Hepatic stellate cell (primary cell): ENCODE measurements at regions not wholly inside any gene's neighbourhood (a gene's known extent, or its start where the extent isn't known, plus 50 kb on each side); places are given as distances from the start of the nearest gene placed in this dataset.
"Not testable (repeated sequence)": the region's sequence is repeated elsewhere in the genome, so short reads cannot be mapped to it uniquely, and the experiment has no call there.

Source experiments
- DNase-seq: peaks from one replicate; pipeline ENCODE4 v3.0.0; 2011; ENCODE audit warnings: low spot score

- no peak for DNase-seq
Observed at GRCh38 chr1:25021591-25022215, 91.6 kb upstream of the RUNX3 start.

GRCh38 chr1:25020851-25021590 lies 90.9 kb upstream of the RUNX3 start:
- no peak for DNase-seq

GRCh38 chr1:25020173-25020845 lies 90.2 kb upstream of the RUNX3 start:
- no peak for DNase-seq

DNA sequence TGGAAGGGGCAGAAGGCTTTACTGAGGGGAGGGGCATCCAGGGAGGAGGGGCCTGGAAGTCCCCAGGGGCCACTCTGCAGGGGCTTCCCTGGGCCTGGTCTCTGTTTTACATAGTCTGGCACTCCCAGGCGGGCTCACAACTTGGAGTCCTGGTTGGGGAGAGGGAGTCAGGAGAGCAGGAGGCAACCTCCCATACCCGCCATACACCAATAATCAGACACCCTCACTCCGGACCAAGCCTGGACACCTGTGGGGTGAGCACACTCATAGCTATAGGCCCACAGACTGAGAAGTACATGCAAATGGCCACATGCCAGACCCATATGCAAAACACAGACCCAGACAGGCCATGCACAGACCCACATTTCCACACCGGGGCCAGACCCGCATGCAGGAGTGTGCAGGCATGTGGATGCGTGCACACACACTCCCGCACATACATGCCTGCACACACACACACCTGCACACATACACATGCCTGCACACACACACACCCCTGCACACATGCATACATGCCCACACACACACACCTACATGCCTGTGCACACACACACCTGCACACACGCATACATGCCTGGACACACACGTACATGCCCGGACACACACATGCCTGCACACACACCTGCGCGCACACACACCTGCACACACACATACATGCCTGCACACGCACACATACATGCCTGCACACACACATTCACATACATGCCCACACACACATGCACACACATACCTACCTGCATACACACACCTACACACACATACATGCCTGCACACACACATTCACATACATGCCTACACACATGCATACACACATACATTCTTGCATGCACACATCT lies 89.5 kb upstream of the RUNX3 start:
- DNase-seq = no peak

- DNase-seq = no peak
Observed at GRCh38 chr1:25018943-25019336, 88.9 kb upstream of the RUNX3 start.

- DNase-seq = no peak
Observed at GRCh38 chr1:25018110-25018735, 88.1 kb upstream of the RUNX3 start.

DNA sequence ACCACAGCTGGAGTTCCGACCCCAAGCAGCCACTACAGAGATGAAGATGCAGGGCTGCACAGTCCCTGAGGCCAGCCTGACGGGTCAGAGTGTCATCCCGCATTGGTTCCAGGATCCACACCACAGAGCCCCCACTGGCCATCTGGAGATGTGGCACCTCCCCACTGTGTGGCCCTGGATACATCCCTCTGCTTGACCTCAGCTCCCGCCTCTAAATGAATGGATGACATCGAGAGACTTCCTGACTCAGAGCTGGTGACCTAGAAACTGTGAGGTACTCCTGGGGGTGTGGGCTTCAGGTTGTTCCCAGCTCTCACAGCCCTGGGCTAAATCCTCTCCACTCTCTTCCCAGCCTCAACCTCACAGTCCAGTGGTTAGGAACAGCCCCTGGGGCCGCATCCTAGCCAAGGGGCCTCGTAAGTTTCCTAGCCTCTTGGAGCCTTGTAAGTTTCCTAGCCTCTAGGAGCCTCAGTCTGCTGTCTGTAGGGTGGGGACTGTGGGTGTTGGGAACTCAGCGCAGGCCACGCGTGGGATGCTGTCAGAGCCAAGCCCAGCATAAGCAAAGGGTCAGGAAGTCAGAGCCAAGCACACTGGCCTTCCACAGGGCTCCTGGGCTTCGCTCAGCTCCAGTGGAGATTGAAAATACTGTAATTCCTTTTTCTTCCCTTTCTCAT lies 87.5 kb upstream of the RUNX3 start:
- DNase-seq = peak; percentile 26

GRCh38 chr1:25012966-25013962 lies 83.2 kb upstream of the RUNX3 start:
- DNase-seq = no peak

DNA sequence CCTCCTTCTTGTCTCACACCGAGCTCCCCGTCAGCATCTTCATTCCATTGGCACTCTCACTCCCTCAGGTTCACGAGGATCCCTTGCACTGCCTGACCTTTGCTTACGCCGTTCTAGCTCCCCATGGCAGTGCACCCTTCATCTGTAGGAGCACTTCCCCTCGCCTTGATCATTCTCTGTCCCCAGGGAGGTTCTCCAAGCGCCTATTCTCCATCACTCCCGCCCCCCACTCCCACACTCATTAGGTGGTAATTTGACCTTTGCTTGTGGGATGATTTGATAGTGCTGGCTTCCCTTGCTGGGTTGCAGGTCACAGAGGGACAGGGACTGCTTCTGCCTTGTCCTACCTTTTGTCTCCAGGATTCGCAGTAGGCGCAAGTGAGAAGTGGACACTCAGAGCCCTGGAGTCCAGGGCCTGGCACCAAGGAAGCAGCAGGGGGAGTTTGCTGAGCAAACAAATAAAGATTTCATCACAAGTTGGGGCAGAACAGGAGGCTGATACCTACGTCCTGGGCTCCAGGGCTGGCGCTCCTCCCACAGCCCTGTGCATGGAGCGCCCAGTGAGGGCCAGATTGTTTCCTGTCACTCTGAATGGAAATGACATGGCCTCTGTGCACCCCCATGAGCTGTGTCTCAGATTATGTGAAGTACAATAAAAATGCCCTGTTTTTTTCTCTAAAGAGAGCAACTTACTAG lies 82.0 kb upstream of the RUNX3 start:
- no peak for DNase-seq

- no peak for DNase-seq
Observed at GRCh38 chr1:25011275-25011674, 81.2 kb upstream of the RUNX3 start.

- DNase-seq = no peak
Observed at GRCh38 chr1:25009671-25010262, 79.7 kb upstream of the RUNX3 start.

DNA sequence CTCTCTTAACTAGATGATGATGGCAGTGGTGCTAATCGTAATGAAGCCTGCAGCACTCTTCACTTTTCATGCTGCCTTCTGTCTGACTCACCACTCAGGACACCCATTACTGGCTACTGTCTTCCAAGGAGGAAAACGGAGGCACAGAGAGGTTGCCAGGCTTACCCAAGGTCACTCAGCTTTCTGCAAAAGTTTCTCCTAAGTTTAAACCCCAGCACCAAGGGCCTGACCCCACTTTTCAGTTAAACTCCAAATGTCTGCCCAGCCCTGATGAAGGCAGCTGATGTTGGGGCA lies 78.1 kb upstream of the RUNX3 start:
- no peak for DNase-seq

- not testable (repeated sequence) for DNase-seq
Observed at GRCh38 chr1:25007390-25008191, 77.5 kb upstream of the RUNX3 start.

- DNase-seq = no peak
Observed at GRCh38 chr1:25006770-25007169, 76.7 kb upstream of the RUNX3 start.

DNA sequence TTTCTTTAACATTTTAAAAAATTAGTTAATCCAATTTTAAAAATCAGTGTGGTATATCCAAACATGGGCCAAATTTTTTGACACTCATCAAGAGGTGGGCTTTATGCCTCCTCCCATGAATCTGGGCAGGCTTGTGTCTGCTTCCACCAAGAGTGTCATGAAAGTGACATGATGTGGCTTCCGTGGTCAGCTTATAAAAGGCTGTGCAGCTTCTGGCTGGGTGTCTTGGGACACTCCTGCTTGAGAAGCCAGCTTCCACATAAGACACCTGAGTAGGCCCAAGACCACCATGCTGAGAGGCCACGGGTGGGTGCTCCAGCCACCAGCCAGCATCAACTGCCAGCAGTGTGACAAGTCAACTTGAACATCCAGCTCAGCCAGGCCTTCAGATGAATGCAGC lies 74.3 kb upstream of the RUNX3 start:
- DNase-seq = no peak

GRCh38 chr1:25003457-25004190 lies 73.5 kb upstream of the RUNX3 start:
- no peak for DNase-seq

GRCh38 chr1:25003000-25003399 lies 72.9 kb upstream of the RUNX3 start:
- DNase-seq = no peak
